22Rv1 (cell line): ENCODE measurements at regions not wholly inside any gene's neighbourhood (a gene's known extent, or its start where the extent isn't known, plus 50 kb on each side); places are given as distances from the start of the nearest gene placed in this dataset.

ENCODE experiments used
- CTCF ChIP-seq: fragments of 450-650 bp; IDR thresholded peaks from 2 replicates; pipeline ENCODE4 v1.5.1; 2017; ENCODE audit warnings: mild to moderate bottlenecking
- ZFX ChIP-seq: fragments of 450-650 bp; IDR thresholded peaks from 2 replicates; pipeline ENCODE4 v1.6.1; 2017; ENCODE audit warnings: antibody characterized with exemption, borderline replicate concordance

- no peak for TF ChIP-seq ZFX
- no peak for TF ChIP-seq CTCF
Measured at GRCh38 chr6:4559281-4559875, 216.8 kb upstream of the CDYL start.
